Fibroblast of mammary gland (primary cell): ENCODE measurements at regions not wholly inside any gene's neighbourhood (a gene's known extent, or its start where the extent isn't known, plus 50 kb on each side); places are given as distances from the start of the nearest gene placed in this dataset.

Experiments
- DNase-seq: peaks from one replicate; pipeline ENCODE4 v3.0.0-alpha.2; 2010; ENCODE audit warnings: low read depth
- H3K4me3 ChIP-seq: 2 replicates; pipeline ENCODE4 v1.5.1; 2011; ENCODE audit warnings: low read depth, mild to moderate bottlenecking, low read length, moderate library complexity; ENCODE audit not compliant: control insufficient read depth
- TF ChIP-seq, protein P1 (sequence below): conservative IDR thresholded peaks from 2 replicates; pipeline ENCODE4 v1.5.1; 2011; ENCODE audit warnings: low read depth, low read length, inconsistent platforms; ENCODE audit not compliant: control insufficient read depth, insufficient read depth

DNA sequence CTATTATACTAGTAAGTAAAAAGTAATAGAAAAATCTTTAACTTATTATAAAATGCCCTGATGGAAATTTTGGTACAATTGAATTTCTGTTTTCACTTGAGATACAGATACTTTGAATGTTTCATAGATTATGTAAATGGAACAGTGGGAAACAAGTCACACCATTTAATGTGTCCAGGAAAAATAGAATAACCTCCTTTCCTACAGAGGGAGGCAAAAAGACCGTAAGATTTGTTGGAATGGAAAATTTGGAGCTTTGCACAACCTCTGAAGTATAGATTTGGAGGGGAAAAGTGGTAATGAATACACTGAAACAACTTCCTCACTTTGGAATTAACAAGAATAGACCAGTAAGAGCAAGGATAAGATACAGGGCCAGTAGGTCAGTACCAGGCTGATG is 149.2 kb upstream of the L3MBTL4 start:
- no peak overlapping the region for H3K4me3 ChIP-seq
- TF ChIP-seq, protein P1, sequence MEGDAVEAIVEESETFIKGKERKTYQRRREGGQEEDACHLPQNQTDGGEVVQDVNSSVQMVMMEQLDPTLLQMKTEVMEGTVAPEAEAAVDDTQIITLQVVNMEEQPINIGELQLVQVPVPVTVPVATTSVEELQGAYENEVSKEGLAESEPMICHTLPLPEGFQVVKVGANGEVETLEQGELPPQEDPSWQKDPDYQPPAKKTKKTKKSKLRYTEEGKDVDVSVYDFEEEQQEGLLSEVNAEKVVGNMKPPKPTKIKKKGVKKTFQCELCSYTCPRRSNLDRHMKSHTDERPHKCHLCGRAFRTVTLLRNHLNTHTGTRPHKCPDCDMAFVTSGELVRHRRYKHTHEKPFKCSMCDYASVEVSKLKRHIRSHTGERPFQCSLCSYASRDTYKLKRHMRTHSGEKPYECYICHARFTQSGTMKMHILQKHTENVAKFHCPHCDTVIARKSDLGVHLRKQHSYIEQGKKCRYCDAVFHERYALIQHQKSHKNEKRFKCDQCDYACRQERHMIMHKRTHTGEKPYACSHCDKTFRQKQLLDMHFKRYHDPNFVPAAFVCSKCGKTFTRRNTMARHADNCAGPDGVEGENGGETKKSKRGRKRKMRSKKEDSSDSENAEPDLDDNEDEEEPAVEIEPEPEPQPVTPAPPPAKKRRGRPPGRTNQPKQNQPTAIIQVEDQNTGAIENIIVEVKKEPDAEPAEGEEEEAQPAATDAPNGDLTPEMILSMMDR = no peak
- no peak for DNase-seq

DNA sequence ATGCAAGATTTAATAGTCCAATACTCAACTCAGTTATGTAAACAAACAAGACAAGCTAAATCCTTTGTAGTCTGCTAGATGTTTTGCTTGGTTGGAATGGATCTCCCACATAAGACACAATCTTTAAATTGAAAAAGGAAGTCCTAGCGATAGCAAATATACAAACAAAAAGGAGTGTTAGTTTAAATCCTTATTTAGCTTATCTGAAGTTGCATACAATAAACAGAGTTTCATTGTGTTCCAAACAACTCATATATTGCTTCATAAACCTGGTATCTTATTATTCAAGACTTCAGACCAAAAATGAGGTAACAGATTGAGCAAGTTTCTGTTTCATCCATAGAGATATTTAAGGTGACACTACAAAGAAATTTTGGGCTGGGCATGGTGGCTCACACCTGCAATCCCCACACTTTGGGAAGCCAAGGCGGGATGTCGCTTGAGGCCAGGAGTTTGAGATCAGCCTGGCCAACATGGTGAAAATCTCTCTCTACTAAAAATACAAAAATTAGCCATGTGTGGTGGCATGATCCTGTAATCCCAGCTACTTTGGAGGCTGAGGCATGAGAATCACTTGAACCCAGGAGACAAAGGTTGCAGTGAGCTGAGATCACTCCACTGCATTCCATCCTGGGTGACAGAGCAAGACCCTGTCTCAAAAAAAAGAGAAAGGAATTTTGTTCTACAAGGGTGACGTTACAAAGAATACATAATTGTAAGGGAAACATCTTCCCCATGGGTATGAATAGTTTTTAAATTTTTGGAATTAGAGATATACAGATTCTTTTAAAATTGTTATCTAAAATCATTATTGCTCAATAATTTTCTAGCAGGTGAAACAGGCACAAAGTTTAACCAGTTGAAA is 150.5 kb upstream of the L3MBTL4 start:
- H3K4me3 ChIP-seq = no peak overlapping the region
- DNase-seq = no peak
- TF ChIP-seq, protein P1 = no peak

DNA sequence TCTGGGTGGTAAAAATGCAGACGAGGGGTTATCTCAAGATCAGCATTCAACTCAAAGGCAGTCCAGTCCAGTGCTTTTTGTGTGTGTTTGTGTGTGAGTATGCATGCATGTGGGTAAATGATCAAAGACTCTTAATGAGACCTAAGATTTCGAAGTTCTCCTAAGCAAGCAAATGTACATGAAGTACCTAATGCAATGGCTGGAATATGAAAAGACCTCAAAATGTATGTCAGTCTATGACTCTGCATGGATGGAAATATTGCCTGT is 151.0 kb upstream of the L3MBTL4 start:
- no peak for DNase-seq
- no peak overlapping the region for H3K4me3 ChIP-seq
- TF ChIP-seq, protein P1 = no peak

DNA sequence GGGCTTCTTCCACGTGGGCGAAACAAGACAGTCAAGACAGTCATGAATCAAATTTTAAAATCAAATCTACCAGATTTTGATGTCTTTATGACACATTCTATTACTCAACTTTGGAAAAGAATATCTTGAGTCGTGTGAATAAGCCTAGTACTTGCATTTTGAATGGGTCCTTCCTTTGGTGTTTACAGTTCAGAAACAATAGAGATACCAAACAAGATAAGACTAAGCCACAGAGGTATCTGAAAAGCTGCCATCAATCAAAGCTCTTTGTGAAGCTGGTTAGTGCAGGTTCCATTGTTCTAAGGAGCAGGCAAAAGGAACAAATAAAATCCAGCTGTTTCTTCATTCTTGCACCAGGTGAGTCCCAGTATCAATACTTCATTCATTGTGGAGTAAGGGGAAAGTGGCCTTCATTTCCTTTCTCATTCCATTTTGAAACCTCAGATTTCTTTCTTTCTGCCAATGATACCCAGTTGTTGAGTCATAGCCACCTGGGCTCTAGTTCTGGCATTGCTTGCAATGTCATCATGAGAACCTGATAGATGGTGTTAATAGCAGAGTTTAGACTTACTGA is 151.7 kb upstream of the L3MBTL4 start:
- no peak for DNase-seq
- TF ChIP-seq, protein P1 = no peak
- no peak overlapping the region for H3K4me3 ChIP-seq

DNA sequence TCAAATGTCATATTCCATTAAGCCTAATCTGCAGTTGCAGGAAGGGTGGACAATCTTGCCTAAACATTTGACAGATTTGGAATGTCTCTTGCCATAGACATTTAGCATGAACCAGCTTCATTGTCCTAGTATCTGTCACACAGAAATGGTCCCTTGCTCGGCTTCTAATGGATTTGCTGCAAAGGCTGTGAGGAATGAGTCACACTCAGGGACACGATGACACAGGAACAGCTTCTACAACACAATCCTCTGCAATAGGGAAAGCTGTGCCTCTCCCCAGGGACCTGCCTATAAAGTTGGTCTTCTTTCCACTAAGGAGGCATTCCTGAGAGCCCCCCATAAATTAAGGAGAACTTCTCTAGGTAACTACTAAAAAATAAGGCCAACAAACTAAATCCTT is 155.1 kb upstream of the L3MBTL4 start:
- no peak overlapping the region for H3K4me3 ChIP-seq
- TF ChIP-seq, protein P1 = no peak
- DNase-seq = no peak

DNA sequence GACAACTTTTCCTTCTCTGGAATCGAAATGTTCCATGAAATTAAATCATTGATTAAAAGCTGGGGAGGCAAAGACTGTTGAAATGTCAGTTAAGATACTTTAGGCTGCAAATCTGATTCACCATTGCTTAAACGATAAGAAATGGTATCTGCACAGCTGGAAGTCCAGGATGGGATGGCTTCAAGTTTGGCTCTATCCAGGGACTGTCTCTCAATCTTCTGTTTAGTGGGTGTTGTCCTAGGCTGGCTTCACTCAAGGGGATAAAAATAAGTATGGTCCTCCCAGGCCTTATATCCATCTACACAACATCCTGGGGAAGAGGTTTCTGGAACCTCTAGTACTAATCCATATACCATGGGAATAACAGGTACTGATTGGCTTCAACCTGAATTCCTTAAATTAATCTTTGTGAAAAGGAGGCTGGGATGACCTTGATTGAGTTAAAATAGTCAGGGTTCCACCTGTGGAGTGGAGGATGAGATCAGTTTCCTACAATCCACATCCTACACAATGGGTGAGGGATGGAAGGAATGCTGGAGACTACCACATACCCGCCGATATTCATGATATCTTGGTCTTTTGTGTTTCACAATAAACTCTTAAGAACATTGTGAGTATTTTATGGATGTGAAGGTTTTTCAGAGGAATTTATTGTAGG is 156.0 kb upstream of the L3MBTL4 start:
- no peak overlapping the region for H3K4me3 ChIP-seq
- TF ChIP-seq, protein P1 = no peak
- no peak for DNase-seq
